ENCODE measurements at regions not wholly inside any gene's neighbourhood (a gene's known extent, or its start where the extent isn't known, plus 50 kb on each side); places are given as distances from the start of the nearest gene placed in this dataset.

GRCh38 chr7:118346748-118347147 is 122.2 kb downstream of the ANKRD7 start:
- TF ChIP-seq CTCF (IDR thresholded peaks at IDR 0.05; ENCODE audit: low read depth, low read length, poor library complexity, severe bottlenecking), result no peak
- no peak for TF ChIP-seq EZH2phosphoT487 (IDR thresholded peaks at IDR 0.05; ENCODE audit: borderline replicate concordance, low read length)

Measured in DOHH2 (cell line).